CMK (cell line): ENCODE measurements at regions not wholly inside any gene's neighbourhood (a gene's known extent, or its start where the extent isn't known, plus 50 kb on each side); places are given as distances from the start of the nearest gene placed in this dataset.
"Not testable (repeated sequence)": the region's sequence is repeated elsewhere in the genome, so short reads cannot be mapped to it uniquely, and the experiment has no call there.

Experiments used
- DNase-seq: peaks from one replicate; pipeline ENCODE4 v3.0.0-alpha.2; 2010; ENCODE audit warnings: low read depth

GRCh38 chr1:100597061-100597741, 59.3 kb downstream of the GPR88 start:
- no peak for DNase-seq

- DNase-seq = no peak
Observed at GRCh38 chr1:100597784-100598183, 59.8 kb downstream of the GPR88 start.

GRCh38 chr1:100600377-100600776, 62.4 kb downstream of the GPR88 start:
- DNase-seq = not testable (repeated sequence)

- not testable (repeated sequence) for DNase-seq
Observed at GRCh38 chr1:100602028-100602427, 64.1 kb downstream of the GPR88 start.

- DNase-seq = no peak
Observed at GRCh38 chr1:100604372-100604771, 66.4 kb downstream of the GPR88 start.

GRCh38 chr1:100606438-100606837, 68.5 kb downstream of the GPR88 start:
- no peak for DNase-seq

GRCh38 chr1:100607628-100608240, 69.8 kb downstream of the GPR88 start:
- DNase-seq = no peak

- no peak for DNase-seq
Observed at GRCh38 chr1:100609849-100610248, 71.9 kb downstream of the GPR88 start.

GRCh38 chr1:100611086-100611485, 73.1 kb downstream of the GPR88 start:
- no peak for DNase-seq

- DNase-seq = no peak
Observed at GRCh38 chr1:100612540-100612939, 74.6 kb downstream of the GPR88 start.

- DNase-seq = no peak
Observed at GRCh38 chr1:100613817-100614559, 76.0 kb downstream of the GPR88 start.

GRCh38 chr1:100614570-100614969, 76.6 kb downstream of the GPR88 start:
- no peak for DNase-seq

- no peak for DNase-seq
Observed at GRCh38 chr1:100615686-100616085, 77.7 kb downstream of the GPR88 start.

GRCh38 chr1:100616121-100616621, 78.2 kb downstream of the GPR88 start:
- DNase-seq = no peak

- DNase-seq = no peak
Observed at GRCh38 chr1:100622037-100622436, 84.1 kb downstream of the GPR88 start.

- DNase-seq = no peak
Observed at GRCh38 chr1:100622506-100622905, 84.6 kb downstream of the GPR88 start.

GRCh38 chr1:100622966-100623762, 85.2 kb downstream of the GPR88 start:
- DNase-seq = no peak

GRCh38 chr1:100624886-100625610, 87.1 kb downstream of the GPR88 start:
- no peak for DNase-seq

GRCh38 chr1:100626397-100626796, 88.5 kb downstream of the GPR88 start:
- DNase-seq = no peak

- DNase-seq = no peak
Observed at GRCh38 chr1:100627054-100627716, 89.2 kb downstream of the GPR88 start.

- DNase-seq = no peak
Observed at GRCh38 chr1:100627936-100628335, 90.0 kb downstream of the GPR88 start.
